Lung (tissue), 11 donors: ENCODE measurements at regions not wholly inside any gene's neighbourhood (a gene's known extent, or its start where the extent isn't known, plus 50 kb on each side); places are given as distances from the start of the nearest gene placed in this dataset.

ENCODE experiments used
- ATAC-seq: fragments of 200-7000 bp; cut with Tn5 transposase; one replicate; pipeline ENCODE4 v1.9.1; 2020; ENCODE audit warnings: moderate number of reproducible peaks; ENCODE audit not compliant: insufficient read depth, low FRiP score
- DNase-seq, 3 donors: peaks; one replicate each; pipeline ENCODE4 v3.0.0-alpha.2; 2013 to 2017
- H3K27ac ChIP-seq, 2 donors: one replicate each; pipeline ENCODE4 v1.5.1; 2013; ENCODE audit warnings: mild to moderate bottlenecking in 2 of 2, moderate library complexity in 2 of 2, control low read depth in 1 of 2, inconsistent platforms in 1 of 2, low read depth in 1 of 2, low read length in 1 of 2
- H3K27me3 ChIP-seq, 3 donors: one replicate each; pipeline ENCODE4 v1.5.1; 2013; ENCODE audit warnings: low read length in 2 of 3; ENCODE audit not compliant: control insufficient read depth in 3 of 3, insufficient read depth in 3 of 3
- H3K36me3 ChIP-seq, 4 donors: one replicate each; pipeline ENCODE4 v1.5.1; 2013; ENCODE audit warnings: low read length in 4 of 4, mild to moderate bottlenecking in 1 of 4, moderate library complexity in 1 of 4; ENCODE audit not compliant: control insufficient read depth in 4 of 4, insufficient read depth in 4 of 4
- H3K4me1 ChIP-seq, 5 donors: one replicate each; pipeline ENCODE4 v1.5.1; 2013; ENCODE audit warnings: low read length in 5 of 5, mild to moderate bottlenecking in 2 of 5, moderate library complexity in 1 of 5; ENCODE audit not compliant: control insufficient read depth in 5 of 5, insufficient read depth in 5 of 5
- H3K4me3 ChIP-seq: one replicate; pipeline ENCODE4 v1.5.1; 2013; ENCODE audit warnings: mild to moderate bottlenecking, control low read depth, moderate library complexity
- H3K9ac ChIP-seq, 2 donors: one replicate each; pipeline ENCODE4 v1.5.1; 2013; ENCODE audit warnings: low read length in 2 of 2, control low read depth in 1 of 2; ENCODE audit not compliant: insufficient read depth in 1 of 2
- H3K9me3 ChIP-seq, 4 donors: one replicate each; pipeline ENCODE4 v1.5.1; 2013; ENCODE audit warnings: low read length in 3 of 4, mild to moderate bottlenecking in 1 of 4, moderate library complexity in 1 of 4; ENCODE audit not compliant: control insufficient read depth in 4 of 4, insufficient read depth in 3 of 4
- CTCF ChIP-seq: IDR thresholded peaks from 2 replicates; pipeline ENCODE4 v1.5.1; 2012; ENCODE audit warnings: mild to moderate bottlenecking; ENCODE audit errors: control extremely low read depth, extremely low read depth
- WGBS, 2 donors: extraction: QIAGEN DNeasy Blood & Tissue Kit; methylation state at CpG; one replicate each; pipeline ENCODE4 v1.1.7; 2013; 5-methylcytosine and 5-hydroxymethylcytosine counted together
- donor health status: control.
- donor health status: control.
- donor health status: Bipolar disorder and iron deficiency.
- donor health status: healthy.
- donor health status: DM: yes; HTN: yes; CAD: no.

- ATAC-seq (no peak), DNase-seq (no peak)
- no peaks in the 10 kb centered on the region for H3K9me3 ChIP-seq
- no peak for TF ChIP-seq CTCF
- H3K9ac ChIP-seq = no peak overlapping the region
- no peak overlapping the region for H3K27ac ChIP-seq
- no peaks in the 10 kb centered on the region for H3K27me3 ChIP-seq
- no peaks in the 10 kb centered on the region for H3K36me3 ChIP-seq
- no peaks in the 10 kb centered on the region for H3K4me1 ChIP-seq
- H3K4me3 ChIP-seq = no peak overlapping the region
- 80 to 87% methylated on average over 2 of the region's 2 CpGs for WGBS, 2 donors
These were observed 689.7 kb upstream of the SOX9 start for GRCh38 chr17:71431146-71431545.

- no peak for ATAC-seq
- H3K27me3 ChIP-seq = no peaks in the 10 kb centered on the region
- no peak for TF ChIP-seq CTCF
- H3K36me3 ChIP-seq = no peaks in the 10 kb centered on the region
- DNase-seq = no peak
- H3K4me3 ChIP-seq = no peak overlapping the region
- H3K27ac ChIP-seq = no peak overlapping the region
- H3K9ac ChIP-seq = no peak overlapping the region
- no peaks in the 10 kb centered on the region for H3K9me3 ChIP-seq
- no peaks in the 10 kb centered on the region for H3K4me1 ChIP-seq
- 73 to 87% methylated on average over 2 of the region's 2 CpGs for whole genome bisulfite sequencing, 2 donors
These were observed 688.2 kb upstream of the SOX9 start for GRCh38 chr17:71432378-71433315.

- WGBS, 2 donors = 90 to 98% methylated on average over 1 of the region's 1 CpG
- Histone ChIP-seq H3K27ac (no peak overlapping the region), H3K27me3 (no peaks in the 10 kb centered on the region), H3K4me1 (peaks cover 0 to 17% (median 0%) of the 10 kb centered on the region in 5 donors), H3K9ac (no peak overlapping the region), H3K4me3 (no peak overlapping the region), H3K36me3 (no peaks in the 10 kb centered on the region), H3K9me3 (no peaks in the 10 kb centered on the region)
- no peak for DNase-seq
- no peak for TF ChIP-seq CTCF
- no peak for ATAC-seq
These were observed 686.1 kb upstream of the SOX9 start for GRCh38 chr17:71434716-71435115.
